ENCODE measurements at regions not wholly inside any gene's neighbourhood (a gene's known extent, or its start where the extent isn't known, plus 50 kb on each side); places are given as distances from the start of the nearest gene placed in this dataset.

DNA sequence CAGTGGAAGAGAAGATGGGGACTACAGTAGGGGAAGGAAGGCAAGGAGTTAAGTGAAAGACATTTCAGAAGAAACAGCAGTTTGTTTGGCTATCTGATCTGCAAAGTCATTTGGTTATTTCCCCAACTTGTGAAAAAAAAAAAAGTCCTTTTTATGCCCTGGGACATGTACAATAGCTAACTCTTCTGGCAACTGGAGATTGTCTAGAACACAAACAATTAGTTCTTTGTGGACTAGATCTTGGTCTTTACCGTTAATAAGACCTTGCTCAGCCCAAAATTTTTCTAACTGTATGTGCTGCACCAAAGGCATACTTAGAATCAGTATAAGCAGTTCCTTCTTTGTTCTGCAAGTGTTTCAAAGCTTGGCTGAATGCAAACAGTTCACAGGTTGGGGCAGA is 103.5 kb upstream of the NECTIN3 start:
- POLR2A ChIA-PET, result interaction anchor here (0.8 to 1.8 kb wide), 3 partner anchors 11 to 232 kb away, joined by 3 to 7 read pairs (median 3); no protein-coding TSS in a partner anchor
- Histone ChIP-seq H2AFZ (ENCODE audit: low read length) (no peak overlapping the region), H3K27ac (ENCODE audit: low read depth, low read length, poor library complexity, severe bottlenecking) (no peak overlapping the region), H3K9me3 (ENCODE audit: low read length) (no peaks in the 10 kb centered on the region), H3K79me2 (ENCODE audit: insufficient read depth, low read depth, low read length) (no peaks in the 10 kb centered on the region), H3K9me2 (ENCODE audit: insufficient read depth, low read length) (no peaks in the 10 kb centered on the region), H3K4me2 (ENCODE audit: low read length) (no peak overlapping the region), H3K4me3 (ENCODE audit: low read depth, low read length, poor library complexity, severe bottlenecking) (no peak overlapping the region), H3K36me3 (ENCODE audit: insufficient read depth, low read length) (no peaks in the 10 kb centered on the region), H4K20me1 (ENCODE audit: insufficient read depth, low read length) (no peaks in the 10 kb centered on the region), H3K4me1 (ENCODE audit: insufficient read depth, low read length, poor library complexity, severe bottlenecking) (no peaks in the 10 kb centered on the region)
- TF ChIP-seq EZH2phosphoT487 (IDR thresholded peaks at IDR 0.05; ENCODE audit: borderline replicate concordance, low read depth, low read length) (no peak), CTCF (conservative IDR thresholded peaks at IDR 0.05; ENCODE audit: low read length) (no peak)
- intact Hi-C loops (cut with micrococcal nuclease; ENCODE audit: unreplicated experiment), result no loop called here
- no peak for DNase-seq (ENCODE audit: low spot score)
- BruUV-seq (replicated peaks), result no TSS peak
- CTCF ChIA-PET (ENCODE audit: unreplicated experiment), result no interaction called here

DNA sequence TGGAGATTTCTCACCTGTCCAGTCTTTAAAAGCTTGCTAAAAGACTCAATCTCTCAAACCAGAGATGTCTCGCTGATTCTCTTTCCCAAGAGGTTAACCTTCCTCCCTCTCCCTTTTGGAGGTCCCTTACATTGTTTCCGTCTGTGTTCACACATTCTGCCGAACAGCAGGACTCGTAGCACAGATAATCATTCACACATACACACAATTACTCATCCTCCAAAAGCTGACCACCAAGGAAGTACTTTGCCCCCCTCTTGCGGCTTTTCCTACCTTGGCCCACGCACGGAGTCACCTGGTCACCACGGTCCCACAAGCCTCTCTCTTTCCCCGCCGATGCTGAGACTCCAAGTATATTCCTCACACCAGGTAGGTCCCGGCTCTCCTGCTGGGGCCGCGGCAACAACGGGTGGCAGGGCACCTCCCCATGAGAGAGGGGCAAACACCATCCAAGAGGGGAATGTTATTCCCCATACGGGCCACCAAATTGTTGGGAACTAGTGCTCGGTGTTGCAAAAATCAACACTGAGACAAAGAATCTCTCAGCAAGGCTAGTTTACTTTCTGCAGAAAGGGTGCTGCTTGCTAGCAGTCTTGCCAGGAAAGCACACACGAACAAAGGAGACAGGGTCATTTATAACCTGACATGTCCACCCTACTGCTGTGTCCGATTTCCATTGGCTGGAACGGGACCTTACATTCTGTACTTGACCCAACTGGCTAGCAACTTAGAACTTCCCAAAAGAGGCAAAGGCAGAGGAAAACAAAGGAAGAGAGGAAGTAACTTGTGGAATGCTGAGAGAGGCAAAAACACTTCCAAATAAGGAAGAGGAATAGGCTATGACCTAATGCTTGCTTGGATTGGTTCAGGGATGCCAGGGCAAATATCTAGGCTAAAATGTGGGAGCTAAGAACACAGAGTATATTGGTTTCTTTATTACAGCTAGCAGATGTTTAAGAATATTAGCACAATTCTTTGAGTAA is 102.1 kb upstream of the NECTIN3 start:
- Histone ChIP-seq H2AFZ (ENCODE audit: low read length) (no peak overlapping the region), H4K20me1 (ENCODE audit: insufficient read depth, low read length) (no peaks in the 10 kb centered on the region), H3K4me3 (ENCODE audit: low read depth, low read length, poor library complexity, severe bottlenecking) (no peak overlapping the region), H3K9me2 (ENCODE audit: insufficient read depth, low read length) (no peaks in the 10 kb centered on the region), H3K4me2 (ENCODE audit: low read length) (no peak overlapping the region), H3K9me3 (ENCODE audit: low read length) (no peaks in the 10 kb centered on the region), H3K36me3 (ENCODE audit: insufficient read depth, low read length) (no peaks in the 10 kb centered on the region), H3K79me2 (ENCODE audit: insufficient read depth, low read depth, low read length) (no peaks in the 10 kb centered on the region), H3K4me1 (ENCODE audit: insufficient read depth, low read length, poor library complexity, severe bottlenecking) (no peaks in the 10 kb centered on the region), H3K27ac (ENCODE audit: low read depth, low read length, poor library complexity, severe bottlenecking) (no peak overlapping the region)
- ChIA-PET CTCF (ENCODE audit: unreplicated experiment) (no interaction called here), POLR2A (no interaction called here)
- DNase-seq (ENCODE audit: low spot score), result no peak
- TF ChIP-seq EZH2phosphoT487 (IDR thresholded peaks at IDR 0.05; ENCODE audit: borderline replicate concordance, low read depth, low read length) (no peak), CTCF (conservative IDR thresholded peaks at IDR 0.05; ENCODE audit: low read length) (no peak)
- intact Hi-C loops (cut with micrococcal nuclease; ENCODE audit: unreplicated experiment), result no loop called here
- BruUV-seq (replicated peaks), result no TSS peak

GRCh38 chr3:110971010-110971601 is 100.5 kb upstream of the NECTIN3 start:
- H3K9me2 ChIP-seq (ENCODE audit: insufficient read depth, low read length), result no peaks in the 10 kb centered on the region
- intact Hi-C loops (cut with micrococcal nuclease; ENCODE audit: unreplicated experiment), result no loop called here
- H3K4me3 ChIP-seq (ENCODE audit: low read depth, low read length, poor library complexity, severe bottlenecking), result no peak overlapping the region
- no peak for TF ChIP-seq EZH2phosphoT487 (IDR thresholded peaks at IDR 0.05; ENCODE audit: borderline replicate concordance, low read depth, low read length)
- no peak for TF ChIP-seq CTCF (conservative IDR thresholded peaks at IDR 0.05; ENCODE audit: low read length)
- no peak overlapping the region for H2AFZ ChIP-seq (ENCODE audit: low read length)
- ChIA-PET CTCF (ENCODE audit: unreplicated experiment) (no interaction called here), POLR2A (no interaction called here)
- no peaks in the 10 kb centered on the region for H4K20me1 ChIP-seq (ENCODE audit: insufficient read depth, low read length)
- no peak overlapping the region for H3K4me2 ChIP-seq (ENCODE audit: low read length)
- no peaks in the 10 kb centered on the region for H3K9me3 ChIP-seq (ENCODE audit: low read length)
- DNase-seq (ENCODE audit: low spot score), result no peak
- no TSS peak for BruUV-seq (replicated peaks)
- no peak overlapping the region for H3K27ac ChIP-seq (ENCODE audit: low read depth, low read length, poor library complexity, severe bottlenecking)
- H3K79me2 ChIP-seq (ENCODE audit: insufficient read depth, low read depth, low read length), result no peaks in the 10 kb centered on the region
- no peaks in the 10 kb centered on the region for H3K36me3 ChIP-seq (ENCODE audit: insufficient read depth, low read length)
- no peaks in the 10 kb centered on the region for H3K4me1 ChIP-seq (ENCODE audit: insufficient read depth, low read length, poor library complexity, severe bottlenecking)
